K562 (cell line): ENCODE measurements at regions not wholly inside any gene's neighbourhood (a gene's known extent, or its start where the extent isn't known, plus 50 kb on each side); places are given as distances from the start of the nearest gene placed in this dataset. TPM values are rescaled to one million over a fixed set of nuclear protein-coding genes. Genes with fewer than 3 reads are reported as not detected.

Experiments used
- small RNA-seq: library from RNA; depleted of rRNA; stranded (forward); fragments of <200 nt; gene quantifications from one replicate; pipeline ENCODE3, GENCODE V24; 2014
- TF ChIP-seq, protein P1 (sequence below): fragments of 450-650 bp; IDR thresholded peaks from 2 replicates; pipeline ENCODE4 v1.6.1; 2018; ENCODE audit not compliant: partially characterized antibody

DNA sequence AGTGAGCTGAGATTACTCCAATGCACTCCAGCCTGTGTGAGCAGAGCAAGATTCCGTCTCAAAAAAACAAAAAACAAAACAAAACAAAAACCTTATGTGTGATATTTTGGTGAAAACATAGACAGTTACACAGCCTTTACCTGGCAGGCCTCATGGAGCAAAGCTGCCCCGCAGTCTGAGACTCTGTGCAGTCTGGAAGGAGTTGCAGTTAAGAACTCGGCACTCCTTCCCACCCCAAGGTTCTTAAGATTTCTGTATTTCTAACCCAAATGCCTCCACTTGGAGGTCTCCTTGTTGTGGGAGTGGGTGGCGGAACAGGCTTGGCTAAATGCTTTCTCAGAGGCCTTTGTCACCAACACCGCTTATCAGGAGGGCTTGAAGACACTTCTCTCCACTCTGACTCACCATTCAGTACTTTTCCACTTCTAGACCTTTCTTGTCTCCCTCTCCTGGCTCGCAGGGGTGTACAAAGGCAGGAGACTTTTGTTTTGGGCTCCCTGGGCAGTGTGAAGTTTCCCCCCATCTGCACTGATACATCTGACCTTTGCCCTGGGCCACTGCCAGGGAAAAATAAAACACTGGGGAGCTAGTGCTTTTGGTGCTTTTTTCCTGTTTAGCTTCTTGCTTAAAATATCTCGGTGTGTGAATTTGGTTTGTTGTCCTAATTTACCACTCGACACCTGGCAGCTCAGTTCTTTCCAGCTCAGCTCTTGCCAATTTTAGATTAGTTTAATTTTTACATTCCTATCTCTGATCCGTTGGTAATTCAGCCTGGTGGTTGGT, 51.3 kb upstream of the MAGI2 start (continued):
- TF ChIP-seq, protein P1, sequence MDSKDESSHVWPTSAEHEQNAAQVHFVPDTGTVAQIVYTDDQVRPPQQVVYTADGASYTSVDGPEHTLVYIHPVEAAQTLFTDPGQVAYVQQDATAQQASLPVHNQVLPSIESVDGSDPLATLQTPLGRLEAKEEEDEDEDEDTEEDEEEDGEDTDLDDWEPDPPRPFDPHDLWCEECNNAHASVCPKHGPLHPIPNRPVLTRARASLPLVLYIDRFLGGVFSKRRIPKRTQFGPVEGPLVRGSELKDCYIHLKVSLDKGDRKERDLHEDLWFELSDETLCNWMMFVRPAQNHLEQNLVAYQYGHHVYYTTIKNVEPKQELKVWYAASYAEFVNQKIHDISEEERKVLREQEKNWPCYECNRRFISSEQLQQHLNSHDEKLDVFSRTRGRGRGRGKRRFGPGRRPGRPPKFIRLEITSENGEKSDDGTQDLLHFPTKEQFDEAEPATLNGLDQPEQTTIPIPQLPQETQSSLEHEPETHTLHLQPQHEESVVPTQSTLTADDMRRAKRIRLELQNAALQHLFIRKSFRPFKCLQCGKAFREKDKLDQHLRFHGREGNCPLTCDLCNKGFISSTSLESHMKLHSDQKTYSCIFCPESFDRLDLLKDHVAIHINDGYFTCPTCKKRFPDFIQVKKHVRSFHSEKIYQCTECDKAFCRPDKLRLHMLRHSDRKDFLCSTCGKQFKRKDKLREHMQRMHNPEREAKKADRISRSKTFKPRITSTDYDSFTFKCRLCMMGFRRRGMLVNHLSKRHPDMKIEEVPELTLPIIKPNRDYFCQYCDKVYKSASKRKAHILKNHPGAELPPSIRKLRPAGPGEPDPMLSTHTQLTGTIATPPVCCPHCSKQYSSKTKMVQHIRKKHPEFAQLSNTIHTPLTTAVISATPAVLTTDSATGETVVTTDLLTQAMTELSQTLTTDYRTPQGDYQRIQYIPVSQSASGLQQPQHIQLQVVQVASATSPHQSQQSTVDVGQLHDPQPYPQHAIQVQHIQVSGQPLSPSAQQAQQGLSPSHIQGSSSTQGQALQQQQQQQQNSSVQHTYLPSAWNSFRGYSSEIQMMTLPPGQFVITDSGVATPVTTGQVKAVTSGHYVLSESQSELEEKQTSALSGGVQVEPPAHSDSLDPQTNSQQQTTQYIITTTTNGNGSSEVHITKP: no peak

Small RNA genes lying in the stretch of these regions (small RNA-seq; reads per million reads assigned to genes)
- gene RNA5SP234 (not detected), gene RNU6-849P (not detected)
